Endothelial cell of umbilical vein (primary cell): ENCODE measurements at regions not wholly inside any gene's neighbourhood (a gene's known extent, or its start where the extent isn't known, plus 50 kb on each side); places are given as distances from the start of the nearest gene placed in this dataset.

ENCODE experiments used
- BruUV-seq: library from RNA; stranded (reverse); fragments of 400-500 nt; replicated peaks from 2 replicates; lab custom pipeline; 2021; lab: Mats Ljungman, UMichigan
- CTCF ChIA-PET: fragments of 300-600, 350-600 bp; sonication (Branson Sonifier 250); formaldehyde crosslinking; loops from one replicate; lab custom pipeline; 2021; ENCODE audit warnings: antibody characterized with exemption, inconsistent platforms; lab: Charles Lee
- POLR2A ChIA-PET: fragments of 300-600, 350-600 bp; sonication (Branson Sonifier 250); formaldehyde crosslinking; loops from one replicate; lab custom pipeline; 2021; ENCODE audit warnings: antibody characterized with exemption, inconsistent platforms; lab: Charles Lee
- DNase-seq: peaks from one replicate; pipeline ENCODE4 v3.0.0-alpha.2; 2011; ENCODE audit warnings: low read depth, low spot score
- FAIRE-seq: peaks from 2 replicates; lab custom pipeline; 2011; peaks lifted over from hg19 to GRCh38; lab: Jason Lieb, UNC
- H2AFZ ChIP-seq: 2 replicates; pipeline ENCODE4 v1.6.0; 2012; ENCODE audit warnings: low read depth, low read length, control low read depth, inconsistent platforms
- H3K27ac ChIP-seq: 2 replicates; pipeline ENCODE4 v1.5.1; 2011; ENCODE audit warnings: low read depth, mild to moderate bottlenecking, control low read depth, low read length, moderate library complexity; ENCODE audit not compliant: insufficient read depth
- H3K27me3 ChIP-seq, 2 experiments: 2 replicates each; pipeline versions ENCODE4 v1.6.0 to v1.6.1; 2011; ENCODE audit warnings: low read length in 2 of 2, mixed read lengths in 1 of 2; ENCODE audit not compliant: control insufficient read depth in 2 of 2, insufficient read depth in 2 of 2
- H3K36me3 ChIP-seq, 2 experiments: 2 replicates in 1 of 2; 3 replicates in 1 of 2; pipeline ENCODE4 v1.5.1; 2011; ENCODE audit warnings: low read length in 2 of 2, mild to moderate bottlenecking in 1 of 2, moderate library complexity in 1 of 2; ENCODE audit not compliant: control insufficient read depth in 2 of 2, insufficient read depth in 2 of 2; ENCODE audit errors: extremely low read depth in 1 of 2
- H3K4me1 ChIP-seq: 3 replicates; pipeline ENCODE4 v1.5.1; 2011; ENCODE audit warnings: mild to moderate bottlenecking, low read length; ENCODE audit not compliant: control insufficient read depth, insufficient read depth; ENCODE audit errors: extremely low read depth
- H3K4me2 ChIP-seq: 2 replicates; pipeline ENCODE4 v1.6.1; 2011; ENCODE audit warnings: low read length, control low read depth, mixed read lengths; ENCODE audit not compliant: insufficient read depth
- H3K4me3 ChIP-seq, 3 experiments: fragments of 200-600 bp in 1 of 3; sonication (generic), shearing (Covaris generic) in 1 of 3; replicated peaks in 1 of 3; 2 replicates each; pipeline ENCODE4 v1.5.1; 2011 to 2016; ENCODE audit warnings: control low read depth in 3 of 3, low read length in 3 of 3, mild to moderate bottlenecking in 2 of 3, inconsistent platforms in 1 of 3, low read depth in 1 of 3, moderate library complexity in 1 of 3; ENCODE audit not compliant: insufficient read depth in 1 of 3
- H3K79me2 ChIP-seq: 2 replicates; pipeline ENCODE4 v1.6.0; 2012; ENCODE audit warnings: low read length, inconsistent platforms; ENCODE audit not compliant: control insufficient read depth, insufficient read depth
- H3K9ac ChIP-seq: replicated peaks from 2 replicates; pipeline ENCODE3; 2011; ENCODE audit warnings: low read length, control low read depth; ENCODE audit not compliant: insufficient read depth; ENCODE audit errors: extremely low read depth
- H3K9me1 ChIP-seq: replicated peaks from 3 replicates; pipeline ENCODE4 v1.6.0; 2011; ENCODE audit warnings: mild to moderate bottlenecking, low read length; ENCODE audit not compliant: control insufficient read depth, insufficient read depth; ENCODE audit errors: extremely low read depth
- H3K9me3 ChIP-seq: replicated peaks from 2 replicates; pipeline ENCODE4 v1.5.1; 2012; ENCODE audit warnings: low read length, inconsistent platforms; ENCODE audit not compliant: control insufficient read depth, insufficient read depth
- H4K20me1 ChIP-seq: replicated peaks from 2 replicates; pipeline ENCODE3; 2011; ENCODE audit warnings: mild to moderate bottlenecking, low read length; ENCODE audit not compliant: control insufficient read depth, insufficient read depth; ENCODE audit errors: extremely low read depth
- EZH2 ChIP-seq: IDR thresholded peaks from 2 replicates; pipeline ENCODE4 v1.6.1; 2012; ENCODE audit warnings: borderline replicate concordance, low read depth, mild to moderate bottlenecking, moderate library complexity, low read length, inconsistent platforms; ENCODE audit not compliant: severe bottlenecking
- FOS ChIP-seq: IDR thresholded peaks from 2 replicates; pipeline ENCODE4 v1.6.1; 2011; ENCODE audit warnings: mild to moderate bottlenecking, low read length, moderate library complexity, borderline replicate concordance; ENCODE audit not compliant: insufficient read depth
- GATA2 ChIP-seq: IDR thresholded peaks from 2 replicates; pipeline ENCODE4 v1.7.0; 2011; ENCODE audit warnings: low read depth, mild to moderate bottlenecking, moderate library complexity, mixed read lengths, low read length; ENCODE audit not compliant: insufficient read length, insufficient read depth
- JUN ChIP-seq: IDR thresholded peaks from 2 replicates; pipeline ENCODE4 v1.6.1; 2011; ENCODE audit warnings: borderline replicate concordance, low read depth; ENCODE audit not compliant: insufficient read length, insufficient read depth
- MYC ChIP-seq: IDR thresholded peaks from one replicate; pipeline ENCODE4 v1.6.1; 2011; ENCODE audit warnings: mild to moderate bottlenecking, low read depth, low read length
- POLR2A ChIP-seq: IDR thresholded peaks from 2 replicates; pipeline ENCODE4 v1.6.1; 2012; ENCODE audit warnings: low read depth, mild to moderate bottlenecking, control low read depth, low read length
- POLR2AphosphoS5 ChIP-seq: IDR thresholded peaks from 2 replicates; pipeline ENCODE4 v1.6.1; 2012; ENCODE audit warnings: low read depth, mild to moderate bottlenecking, control low read depth, low read length, moderate library complexity; ENCODE audit not compliant: insufficient read depth
- dilution Hi-C: fragments of 300-500 bp; cut with MboI; formaldehyde crosslinking; loops from one replicate; pipeline ENCODE4 v1.15.0; 2019; ENCODE audit warnings: low sequenced_read_pairs; ENCODE audit not compliant: extremely low pct_ligation_motif_present
- intact Hi-C: fragments of 100-400 bp; cut with micrococcal nuclease; formaldehyde crosslinking; loops from one replicate; pipeline ENCODE4 v1.10.0; 2022
- TF ChIP-seq, protein P1 (sequence below): IDR thresholded peaks from 2 replicates; pipeline ENCODE4 v1.6.1; 2011; ENCODE audit not compliant: insufficient read depth, insufficient read length
- TF ChIP-seq, protein P2 (sequence below), 2 donors: IDR thresholded peaks; 1 replicate in 1 of 2; 2 replicates in 1 of 2; pipeline ENCODE4 v1.5.1; 2011; ENCODE audit warnings: low read length in 2 of 2, mild to moderate bottlenecking in 2 of 2, moderate library complexity in 2 of 2, control low read depth in 1 of 2, inconsistent platforms in 1 of 2, low read depth in 1 of 2; ENCODE audit not compliant: insufficient read depth in 1 of 2; ENCODE audit errors: extremely low read depth in 1 of 2

DNA sequence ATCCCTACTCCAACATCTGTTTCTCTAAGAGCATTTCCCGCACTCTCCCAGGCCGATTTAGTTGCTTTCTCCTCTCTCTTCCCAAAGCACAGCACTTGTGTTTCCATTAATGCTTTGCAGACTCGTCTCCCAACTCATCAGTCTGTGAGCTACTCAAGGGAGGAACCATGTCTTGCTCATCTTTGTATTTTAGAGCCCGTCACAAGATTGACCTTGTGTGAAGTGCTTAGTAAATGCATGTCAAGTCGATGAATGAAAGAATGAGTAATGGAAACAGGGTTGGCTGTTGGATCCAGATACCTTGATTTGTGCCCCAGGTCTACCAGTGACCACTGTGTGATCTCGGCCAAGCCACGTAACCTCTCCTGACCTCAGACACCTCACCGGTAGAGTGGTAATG is 99.3 kb downstream of the KLF4 start:
- H3K4me1 ChIP-seq = no peaks in the 10 kb centered on the region
- no peak for DNase-seq
- no peaks in the 10 kb centered on the region for H3K79me2 ChIP-seq
- no peaks in the 10 kb centered on the region for H4K20me1 ChIP-seq
- H3K27ac ChIP-seq = no peak overlapping the region
- no peaks in the 10 kb centered on the region for H3K9me1 ChIP-seq
- no peak for FAIRE-seq
- no peaks in the 10 kb centered on the region for H3K36me3 ChIP-seq
- H3K27me3 ChIP-seq = no peaks in the 10 kb centered on the region
- ChIA-PET POLR2A (no interaction called here), CTCF (no interaction called here)
- H2AFZ ChIP-seq = no peak overlapping the region
- H3K4me2 ChIP-seq = no peak overlapping the region
- dilution Hi-C loops = no loop called here
- H3K9ac ChIP-seq = no peak overlapping the region
- H3K4me3 ChIP-seq = no peak overlapping the region
- intact Hi-C loops = no loop called here
- H3K9me3 ChIP-seq = no peaks in the 10 kb centered on the region
- TF ChIP-seq JUN = no peak
- TF ChIP-seq POLR2AphosphoS5 = no peak
- no peak for TF ChIP-seq FOS
- TF ChIP-seq POLR2A = no peak
- TF ChIP-seq EZH2 = no peak
- no peak for TF ChIP-seq GATA2
- TF ChIP-seq, protein P1, sequence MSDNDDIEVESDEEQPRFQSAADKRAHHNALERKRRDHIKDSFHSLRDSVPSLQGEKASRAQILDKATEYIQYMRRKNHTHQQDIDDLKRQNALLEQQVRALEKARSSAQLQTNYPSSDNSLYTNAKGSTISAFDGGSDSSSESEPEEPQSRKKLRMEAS = no peak
- TF ChIP-seq, protein P2, sequence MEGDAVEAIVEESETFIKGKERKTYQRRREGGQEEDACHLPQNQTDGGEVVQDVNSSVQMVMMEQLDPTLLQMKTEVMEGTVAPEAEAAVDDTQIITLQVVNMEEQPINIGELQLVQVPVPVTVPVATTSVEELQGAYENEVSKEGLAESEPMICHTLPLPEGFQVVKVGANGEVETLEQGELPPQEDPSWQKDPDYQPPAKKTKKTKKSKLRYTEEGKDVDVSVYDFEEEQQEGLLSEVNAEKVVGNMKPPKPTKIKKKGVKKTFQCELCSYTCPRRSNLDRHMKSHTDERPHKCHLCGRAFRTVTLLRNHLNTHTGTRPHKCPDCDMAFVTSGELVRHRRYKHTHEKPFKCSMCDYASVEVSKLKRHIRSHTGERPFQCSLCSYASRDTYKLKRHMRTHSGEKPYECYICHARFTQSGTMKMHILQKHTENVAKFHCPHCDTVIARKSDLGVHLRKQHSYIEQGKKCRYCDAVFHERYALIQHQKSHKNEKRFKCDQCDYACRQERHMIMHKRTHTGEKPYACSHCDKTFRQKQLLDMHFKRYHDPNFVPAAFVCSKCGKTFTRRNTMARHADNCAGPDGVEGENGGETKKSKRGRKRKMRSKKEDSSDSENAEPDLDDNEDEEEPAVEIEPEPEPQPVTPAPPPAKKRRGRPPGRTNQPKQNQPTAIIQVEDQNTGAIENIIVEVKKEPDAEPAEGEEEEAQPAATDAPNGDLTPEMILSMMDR (IDR thresholded peaks at IDR 0.05; ENCODE audit: extremely low read depth in 1 of 2, insufficient read depth in 1 of 2, low read depth in 1 of 2, low read length in 2 of 2) = no peak
- TF ChIP-seq MYC = no peak
- no TSS peak for BruUV-seq
